Thyroid gland (tissue), 4 donors: ENCODE measurements at regions not wholly inside any gene's neighbourhood (a gene's known extent, or its start where the extent isn't known, plus 50 kb on each side); places are given as distances from the start of the nearest gene placed in this dataset.

Experiments
- CTCF ChIP-seq, 6 experiments: fragments of 200-600 bp in 3 of 6; fragments of 450-650 bp in 3 of 6; sonication (generic) in 3 of 6; IDR thresholded peaks; one replicate each; pipeline ENCODE4 v1.5.1; 2016 to 2019; ENCODE audit warnings: antibody characterized with exemption in 6 of 6, mild to moderate bottlenecking in 2 of 6, inconsistent platforms in 1 of 6, moderate library complexity in 1 of 6
- POLR2A ChIP-seq, 2 donors: fragments of 450-650 bp; IDR thresholded peaks; one replicate each; pipeline ENCODE4 v1.6.1; 2017; ENCODE audit warnings: antibody characterized with exemption in 2 of 2, mild to moderate bottlenecking in 2 of 2, moderate library complexity in 1 of 2

DNA sequence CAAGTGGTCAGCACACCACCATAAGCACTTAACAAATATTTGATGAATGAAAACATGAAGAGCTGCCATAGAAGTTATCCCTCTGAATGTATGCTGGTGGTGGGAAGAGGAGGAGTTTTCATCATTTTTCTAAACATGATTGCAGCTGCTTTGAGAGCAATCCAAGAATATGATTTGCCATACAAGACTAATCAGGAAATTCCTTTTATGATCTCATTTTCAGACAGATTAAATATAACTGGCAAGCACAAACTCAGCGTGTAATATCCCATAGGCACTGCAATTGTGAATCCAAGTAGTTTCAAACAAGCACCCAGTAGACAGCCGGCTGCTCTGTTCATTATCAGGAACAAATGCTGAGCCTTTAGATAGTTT lies 505.7 kb upstream of the LUZP2 start:
- TF ChIP-seq CTCF (IDR thresholded peaks at IDR 0.05) = no peak
- no peak for TF ChIP-seq POLR2A (IDR thresholded peaks at IDR 0.05)
